HG03575 (cell line): ENCODE measurements at regions not wholly inside any gene's neighbourhood (a gene's known extent, or its start where the extent isn't known, plus 50 kb on each side); places are given as distances from the start of the nearest gene placed in this dataset.

Experiments
- ATAC-seq: cut with Tn5 transposase; IDR thresholded peaks from one replicate; pipeline ENCODE4 v1.9.1; 2021; ENCODE audit not compliant: unreplicated experiment, insufficient number of reproducible peaks, low FRiP score; ENCODE audit errors: extremely low read depth

GRCh38 chr13:99051768-99052455, 74.0 kb upstream of the DOCK9 start:
- ATAC-seq, result no peak

GRCh38 chr13:99053636-99054233, 75.9 kb upstream of the DOCK9 start:
- ATAC-seq, result no peak

GRCh38 chr13:99055281-99055680, 77.4 kb upstream of the DOCK9 start:
- ATAC-seq, result no peak

- no peak for ATAC-seq
Observed at GRCh38 chr13:99055735-99056134, 77.9 kb upstream of the DOCK9 start.

DNA sequence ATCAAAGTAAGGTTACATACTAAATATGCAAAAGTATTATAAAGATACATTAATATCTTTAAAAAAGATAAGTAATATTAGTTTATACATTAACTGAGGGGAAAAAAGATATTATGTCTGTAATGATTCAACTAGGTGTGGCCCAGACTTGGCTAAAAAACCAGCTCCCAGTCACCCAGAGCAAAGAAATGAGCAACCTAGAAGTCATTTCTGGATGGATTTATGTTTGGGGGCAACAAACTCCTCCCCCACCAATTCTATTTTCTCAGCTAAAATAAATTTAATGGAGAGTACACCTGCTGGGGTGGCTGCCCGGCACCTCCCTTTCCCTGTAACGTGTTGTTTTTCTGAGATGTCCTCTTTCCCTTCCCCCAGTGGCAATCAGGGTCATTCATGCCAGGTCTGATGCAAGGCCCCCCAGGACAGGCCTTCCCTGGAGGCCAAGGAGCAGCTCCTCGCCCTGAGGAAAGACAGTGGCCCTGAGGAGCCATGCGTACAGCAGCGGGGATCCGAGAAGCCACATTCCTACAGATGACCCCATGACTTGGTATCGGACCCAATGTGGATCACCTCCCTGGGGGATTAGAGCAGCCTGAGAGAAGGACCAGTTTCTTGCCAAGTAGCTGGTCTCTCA, 78.6 kb upstream of the DOCK9 start:
- no peak for ATAC-seq

DNA sequence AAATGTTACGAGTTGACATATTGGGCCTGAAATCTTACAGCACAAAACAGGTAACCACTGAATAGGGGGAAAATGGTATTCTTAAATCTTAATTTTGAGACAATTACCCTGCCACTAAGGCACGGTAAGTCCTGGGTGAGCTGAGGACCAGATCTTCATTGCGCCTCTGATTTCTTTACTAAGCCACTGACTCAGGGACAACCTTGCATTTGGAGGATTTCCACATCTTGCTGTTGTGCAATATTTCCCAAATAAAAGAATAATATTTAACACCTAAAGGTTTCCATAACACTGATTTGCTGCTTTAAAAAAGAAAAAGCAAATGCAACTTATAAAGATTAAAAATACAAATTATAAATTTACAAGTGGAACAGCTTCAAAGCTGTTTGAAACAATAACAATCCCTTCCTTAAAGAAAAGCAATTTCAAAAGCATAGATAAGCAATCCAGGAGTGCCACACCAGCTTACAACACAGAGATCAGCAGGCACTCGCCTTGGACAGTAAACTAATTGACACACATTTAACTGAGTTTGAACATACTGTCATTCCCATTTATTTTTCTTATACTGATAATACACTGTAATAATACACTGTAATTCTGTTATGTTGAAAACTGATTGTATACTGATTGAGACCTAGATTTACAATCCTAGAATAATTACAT, 79.6 kb upstream of the DOCK9 start:
- ATAC-seq, result no peak

GRCh38 chr13:99058527-99059495, 80.9 kb upstream of the DOCK9 start:
- no peak for ATAC-seq

DNA sequence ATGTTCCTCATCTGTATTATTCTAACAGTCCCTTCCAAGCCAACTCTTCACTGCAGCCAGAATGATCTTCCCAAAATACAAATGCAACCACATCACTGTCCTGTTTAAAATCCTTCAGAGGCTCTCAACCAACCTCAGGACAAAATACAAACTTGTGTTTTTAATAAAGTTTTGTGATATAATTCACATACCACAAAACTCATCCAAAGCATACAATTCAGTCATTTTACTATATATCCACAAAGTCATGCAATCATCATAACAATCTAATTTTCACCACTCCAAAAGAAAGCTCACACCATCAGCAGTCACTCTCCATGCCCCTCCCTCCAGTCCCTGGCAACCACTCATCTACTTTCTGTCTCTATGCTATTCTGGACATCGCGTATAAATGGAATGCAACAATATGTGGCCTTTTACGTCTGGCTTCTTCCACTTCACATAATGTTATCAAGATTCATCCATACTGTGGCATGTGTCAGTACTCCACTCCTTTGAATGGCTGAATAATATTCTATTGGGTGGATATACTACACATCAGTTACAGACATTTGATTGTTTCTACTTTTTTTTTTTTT, 81.7 kb upstream of the DOCK9 start:
- no peak for ATAC-seq

- ATAC-seq, result no peak
Observed at GRCh38 chr13:99061411-99061810, 83.5 kb upstream of the DOCK9 start.

DNA sequence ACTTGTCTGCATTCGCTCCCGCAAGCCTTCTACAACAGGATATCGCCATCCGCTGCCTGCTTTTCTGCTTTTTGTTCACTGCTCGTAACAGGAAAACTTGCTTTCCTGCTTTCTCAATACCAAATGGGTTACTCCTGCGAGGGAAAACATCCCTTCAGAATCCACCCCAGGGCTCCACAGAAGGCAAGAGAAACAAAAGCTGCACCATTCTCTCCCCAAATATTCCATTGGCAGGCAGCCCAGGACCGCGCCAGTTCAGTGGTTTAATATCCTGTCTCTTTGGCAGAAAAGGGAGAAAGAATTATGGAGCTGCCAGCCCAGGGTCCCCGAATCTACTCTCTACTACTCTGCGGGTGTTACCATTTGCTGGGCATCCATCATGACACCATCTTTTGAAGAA, 84.7 kb upstream of the DOCK9 start:
- ATAC-seq, result no peak

GRCh38 chr13:99063178-99063577, 85.3 kb upstream of the DOCK9 start:
- ATAC-seq, result no peak

DNA sequence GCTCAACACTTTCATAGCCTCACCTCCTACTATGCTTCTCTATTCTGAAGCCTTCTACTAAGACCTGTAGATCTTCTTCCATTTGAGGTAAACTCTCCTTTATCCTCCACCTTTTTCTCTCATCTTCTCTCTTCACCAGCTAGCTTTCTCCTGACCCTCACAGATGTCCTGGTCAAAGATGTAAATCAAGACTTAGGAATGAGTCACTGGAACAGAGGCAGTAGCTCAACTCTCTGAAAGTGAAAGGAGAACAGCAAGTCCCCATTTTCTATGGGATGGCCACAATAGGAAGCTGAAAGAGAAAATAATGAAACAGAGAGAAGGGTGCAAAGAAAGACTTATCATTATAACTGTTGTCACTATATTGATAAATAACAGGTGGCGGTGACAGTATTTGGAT, 86.1 kb upstream of the DOCK9 start:
- no peak for ATAC-seq

DNA sequence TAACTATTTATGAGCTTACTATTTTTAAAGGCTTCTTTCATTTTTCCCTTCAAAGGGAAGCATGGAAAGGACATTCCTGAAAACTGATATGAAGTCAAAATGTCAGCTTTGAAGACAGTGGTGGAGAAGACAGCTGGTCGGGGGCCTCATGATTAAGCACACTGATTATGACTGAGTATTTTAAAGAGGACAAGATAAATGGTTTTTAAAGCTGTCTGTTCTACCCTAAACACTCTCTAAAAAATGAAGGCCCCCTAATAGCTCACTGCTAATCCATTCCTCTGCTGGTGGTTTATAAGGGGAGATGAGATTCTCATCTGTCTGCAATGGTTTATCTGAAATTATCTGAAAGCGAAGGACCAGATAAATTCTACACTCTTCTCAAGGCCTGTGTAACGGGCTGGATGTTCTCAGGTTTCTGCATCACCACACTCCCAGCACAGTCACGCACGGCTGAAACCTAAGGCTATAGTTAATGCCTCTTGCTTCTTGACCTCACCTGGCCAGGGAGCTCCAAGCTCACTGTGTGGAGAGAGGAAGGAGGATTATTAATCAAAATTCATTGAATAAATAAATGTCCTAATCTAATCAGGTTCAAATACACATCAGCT, 86.9 kb upstream of the DOCK9 start:
- ATAC-seq, result no peak

DNA sequence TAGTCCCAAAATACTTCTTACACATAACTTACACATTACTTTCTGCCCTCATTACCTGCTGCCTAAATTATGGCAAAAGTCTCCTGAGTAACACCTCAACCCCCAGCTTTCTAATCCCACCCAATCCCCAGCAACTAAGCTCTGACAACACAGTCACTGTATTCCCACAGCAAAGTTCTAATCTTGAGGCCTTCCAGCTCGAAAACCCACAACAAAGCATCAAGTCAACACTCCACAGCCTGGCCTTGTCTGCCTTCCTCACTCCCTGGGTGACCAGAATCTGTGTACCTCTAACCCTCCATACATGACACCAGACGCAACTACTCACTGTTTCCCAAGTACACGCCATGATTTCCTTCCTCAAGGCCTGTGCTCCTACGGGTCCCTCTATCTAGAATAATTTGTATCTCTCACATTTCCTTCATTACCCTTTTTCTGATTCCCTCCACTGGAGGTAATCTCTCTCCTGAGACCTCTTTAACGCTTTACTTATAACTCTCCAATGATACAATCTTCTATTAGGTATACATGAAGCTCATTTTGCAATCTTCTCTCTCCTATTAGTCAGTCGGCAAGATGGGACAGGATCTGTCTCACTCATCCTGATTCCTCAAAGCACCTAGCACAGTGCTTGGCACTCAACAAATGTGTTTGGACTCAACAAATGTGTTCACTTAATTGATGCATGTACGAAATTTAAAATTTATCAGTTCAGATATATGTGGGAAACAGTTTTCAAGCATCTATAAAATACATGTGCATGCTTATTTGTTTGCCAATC, 87.6 kb upstream of the DOCK9 start:
- ATAC-seq, result no peak

- no peak for ATAC-seq
Observed at GRCh38 chr13:99066219-99066618, 88.4 kb upstream of the DOCK9 start.

DNA sequence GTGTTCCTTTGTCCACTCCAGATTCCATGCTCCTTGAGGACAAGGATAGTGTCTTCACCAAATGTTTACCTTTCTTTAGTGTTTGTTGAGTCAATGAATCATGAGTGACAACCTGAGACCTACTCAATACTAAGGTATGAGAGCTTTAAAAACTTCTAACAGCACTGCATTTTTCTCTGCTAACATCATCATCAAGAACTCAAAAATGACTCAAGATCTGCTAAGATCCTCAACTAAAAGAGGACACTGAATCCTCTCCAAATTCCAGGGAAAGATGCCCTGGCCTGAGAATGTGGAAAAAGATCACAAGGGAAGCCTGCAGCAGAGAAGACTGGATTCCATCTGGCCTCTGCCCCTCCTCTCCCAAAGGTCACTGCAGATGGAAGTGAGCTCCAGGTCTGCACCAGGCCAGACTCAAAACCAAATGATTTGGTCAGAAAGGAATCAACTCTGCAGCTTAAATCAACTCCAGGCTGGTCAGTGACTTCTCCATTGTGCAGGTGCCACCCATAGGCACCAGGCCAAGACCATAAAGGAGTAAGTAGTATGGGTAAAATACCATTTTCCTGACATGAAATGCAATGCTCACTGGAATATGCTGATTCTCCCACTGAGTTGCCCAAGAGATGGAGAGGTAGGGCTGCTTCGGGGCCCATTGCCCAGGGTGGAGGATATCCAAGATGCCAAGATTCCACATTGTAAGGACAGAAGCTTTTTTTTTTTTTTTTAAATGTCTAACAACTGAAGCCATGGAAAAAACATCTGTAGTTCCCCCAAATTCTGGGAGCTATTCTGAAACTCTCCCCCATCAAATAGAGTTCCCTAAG, 89.5 kb upstream of the DOCK9 start:
- ATAC-seq, result no peak

DNA sequence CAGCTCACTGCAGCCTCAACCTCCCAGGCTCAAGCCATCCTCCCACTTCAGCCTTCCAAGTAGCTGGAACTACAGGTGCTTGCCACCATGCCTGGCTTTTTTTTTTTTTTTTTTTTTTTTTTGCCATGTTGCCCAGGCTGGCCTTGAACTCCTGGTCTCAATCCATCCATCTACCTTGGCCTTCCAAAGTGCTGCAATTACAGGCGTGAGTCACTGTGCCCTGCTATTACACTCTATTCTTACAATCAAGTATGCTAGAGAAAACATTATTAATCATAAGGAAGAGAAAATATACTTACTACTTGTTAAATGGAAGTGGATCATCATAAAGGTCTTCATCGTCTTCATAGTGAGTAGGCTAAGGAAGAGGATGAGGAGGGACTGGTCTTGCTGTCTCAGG, 93.3 kb upstream of the DOCK9 start:
- no peak for ATAC-seq
